ENCODE measurements at regions not wholly inside any gene's neighbourhood (a gene's known extent, or its start where the extent isn't known, plus 50 kb on each side); places are given as distances from the start of the nearest gene placed in this dataset.
A peak's percentile ranks its signal among the peaks of the same experiment; 100 is the strongest.
"Not testable (repeated sequence)": the region's sequence is repeated elsewhere in the genome, so short reads cannot be mapped to it uniquely, and the experiment has no call there.

DNA sequence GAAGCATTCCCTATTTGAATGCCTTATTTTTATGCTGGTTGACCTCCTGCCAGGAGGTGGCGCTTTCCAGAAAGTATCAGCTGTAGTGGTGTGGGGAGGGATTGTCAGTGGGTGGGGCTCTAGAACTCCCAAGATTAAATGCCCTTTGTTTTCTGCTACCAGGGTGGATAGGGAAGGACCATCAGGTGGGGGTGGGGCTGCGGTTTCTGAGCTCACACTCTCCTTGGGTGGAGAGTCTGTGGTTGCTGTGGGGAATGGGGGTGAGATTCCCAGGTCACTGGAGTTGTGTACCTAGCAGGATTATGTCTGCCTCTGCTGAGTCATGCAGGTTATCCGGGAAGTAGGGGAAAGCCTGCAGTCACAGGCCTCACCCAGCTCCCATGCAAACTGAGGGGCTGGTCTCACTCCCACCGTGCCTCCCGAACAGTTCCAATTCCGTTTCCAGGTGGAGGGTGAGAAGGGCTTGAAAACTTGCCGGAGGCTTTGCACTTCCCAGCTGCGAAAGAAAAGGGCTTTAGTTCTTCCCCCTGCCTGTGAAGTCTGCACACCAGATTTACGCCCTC lies 68.3 kb downstream of the ALG10B start:
- no peak for DNase-seq

- no peak for DNase-seq
Observed at GRCh38 chr12:38385486-38385885, 68.9 kb downstream of the ALG10B start.

GRCh38 chr12:38386205-38386985 lies 69.8 kb downstream of the ALG10B start:
- DNase-seq: no peak

- no peak for DNase-seq
Observed at GRCh38 chr12:38389614-38390013, 73.0 kb downstream of the ALG10B start.

DNA sequence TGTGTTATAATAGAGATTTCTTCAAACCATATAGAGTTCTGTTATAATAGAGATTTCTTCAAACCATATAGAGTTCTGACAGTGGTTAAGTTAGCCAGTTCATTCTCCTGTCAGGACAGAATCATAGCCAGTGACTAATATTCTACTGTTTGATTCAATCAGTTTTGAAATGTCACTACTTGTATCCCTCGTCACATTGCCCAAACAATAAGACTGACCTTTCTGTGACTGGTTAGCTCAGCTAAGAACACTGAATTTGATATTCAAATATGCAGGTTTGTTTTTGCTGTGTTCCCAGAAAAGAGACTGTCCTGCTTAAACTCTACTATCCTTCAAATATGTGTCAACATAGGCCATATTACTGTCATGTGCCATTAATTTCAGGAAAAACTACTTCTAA lies 74.4 kb downstream of the ALG10B start:
- DNase-seq: no peak

GRCh38 chr12:38392554-38393144 lies 76.1 kb downstream of the ALG10B start:
- DNase-seq: peak in 1 of 2 experiments; percentile 10

DNA sequence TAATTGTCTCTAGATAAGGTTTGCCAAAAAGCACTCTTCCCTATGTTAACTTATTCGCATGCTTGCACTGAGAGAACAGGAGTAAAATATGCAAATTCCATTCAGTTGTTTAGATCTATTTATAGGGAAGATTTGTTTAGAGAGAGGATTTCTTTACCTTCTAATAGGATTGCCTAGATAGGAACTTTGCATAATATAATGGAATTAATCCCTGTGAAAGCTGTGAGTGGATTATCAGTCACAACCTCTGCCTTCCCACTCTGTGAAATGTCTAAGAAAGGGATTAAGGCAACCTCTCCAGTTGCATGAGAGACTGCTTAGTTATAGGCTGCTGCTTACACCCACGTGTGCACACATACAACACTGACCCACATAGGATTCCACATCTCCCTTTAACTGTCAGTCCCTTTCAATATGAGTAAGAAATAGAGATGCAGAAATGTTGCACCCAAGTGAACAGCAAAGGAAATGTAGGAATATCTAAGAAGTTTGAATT lies 83.2 kb downstream of the ALG10B start:
- no peak for DNase-seq

- DNase-seq: no peak
Observed at GRCh38 chr12:38402811-38403210, 86.2 kb downstream of the ALG10B start.

- no peak for DNase-seq
Observed at GRCh38 chr12:38409511-38409910, 92.9 kb downstream of the ALG10B start.

DNA sequence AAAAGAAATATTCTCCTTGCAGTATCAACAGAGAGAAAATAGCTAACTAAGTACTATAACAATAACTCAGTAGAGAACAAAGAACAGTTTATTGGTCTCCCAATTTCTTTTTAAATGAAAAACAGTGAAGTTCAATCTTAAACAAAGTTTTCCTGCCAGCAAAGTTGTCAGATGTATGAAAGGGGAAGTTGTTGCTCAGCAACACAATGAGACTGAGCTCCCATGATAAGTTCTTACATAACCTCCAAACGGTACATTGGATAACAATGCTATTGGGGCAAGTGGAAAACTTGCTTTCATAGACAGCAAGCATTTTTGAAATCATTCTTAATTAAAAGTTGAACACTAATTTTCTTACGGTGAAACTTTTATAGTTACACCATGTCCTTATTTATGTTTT lies 94.9 kb downstream of the ALG10B start:
- DNase-seq: no peak

DNA sequence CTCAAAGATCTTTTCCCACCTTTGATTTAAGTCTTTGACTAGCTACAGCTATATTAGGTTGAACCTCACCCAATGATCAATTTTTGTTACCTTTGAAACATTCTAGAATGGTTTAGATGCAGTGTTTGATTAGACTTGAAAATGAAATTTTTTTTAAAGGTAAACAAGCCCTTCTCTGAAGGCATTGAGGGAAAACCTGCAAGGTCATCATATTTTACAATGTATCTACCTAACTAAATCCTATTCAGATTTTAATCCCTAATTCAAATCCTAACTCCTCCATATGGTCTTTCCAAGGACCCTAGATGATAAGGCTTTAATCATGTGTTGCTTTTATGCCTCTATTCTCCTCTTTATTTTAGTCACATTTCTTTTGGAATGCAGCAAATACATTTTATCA lies 95.4 kb downstream of the ALG10B start:
- DNase-seq: no peak

GRCh38 chr12:38417101-38417500 lies 100.5 kb downstream of the ALG10B start:
- no peak for DNase-seq

DNA sequence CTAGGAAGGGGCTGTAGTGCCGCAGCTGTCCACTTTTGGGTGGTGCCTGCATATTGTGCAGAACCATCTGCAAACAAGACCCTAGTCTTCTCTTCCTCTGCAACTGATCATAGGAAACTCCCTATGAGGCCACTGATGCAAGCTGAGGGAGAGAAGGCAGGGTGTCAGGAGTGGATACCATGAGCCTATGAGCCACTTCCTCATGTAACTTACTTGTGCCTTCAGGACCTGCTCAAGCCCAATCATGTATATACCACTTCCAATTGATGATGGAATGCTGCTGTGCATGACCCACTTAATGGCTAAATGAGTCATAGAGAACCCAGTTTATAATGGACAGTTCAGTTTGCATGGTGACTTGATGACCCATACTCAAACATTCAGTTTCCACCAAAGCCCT lies 107.9 kb downstream of the ALG10B start:
- no peak for DNase-seq

DNA sequence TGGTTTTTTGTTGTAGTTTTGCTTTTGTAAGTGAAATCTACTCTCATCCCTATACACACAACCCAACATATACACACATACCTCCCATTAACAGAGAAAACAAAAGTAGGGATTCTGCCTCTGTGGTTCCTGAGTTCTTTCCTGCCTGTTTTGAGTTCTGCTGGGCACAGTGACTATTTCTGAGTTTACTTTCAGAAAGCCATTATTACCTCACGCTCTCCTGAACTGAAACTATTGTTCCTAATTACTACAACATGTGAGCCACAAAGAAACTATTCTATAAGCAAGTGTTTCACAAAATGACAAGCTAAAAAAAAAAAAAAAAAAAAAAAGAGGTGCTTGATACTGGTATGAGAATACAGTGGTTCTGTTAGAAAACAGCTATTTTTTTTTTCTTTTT lies 110.9 kb downstream of the ALG10B start:
- no peak for DNase-seq

DNA sequence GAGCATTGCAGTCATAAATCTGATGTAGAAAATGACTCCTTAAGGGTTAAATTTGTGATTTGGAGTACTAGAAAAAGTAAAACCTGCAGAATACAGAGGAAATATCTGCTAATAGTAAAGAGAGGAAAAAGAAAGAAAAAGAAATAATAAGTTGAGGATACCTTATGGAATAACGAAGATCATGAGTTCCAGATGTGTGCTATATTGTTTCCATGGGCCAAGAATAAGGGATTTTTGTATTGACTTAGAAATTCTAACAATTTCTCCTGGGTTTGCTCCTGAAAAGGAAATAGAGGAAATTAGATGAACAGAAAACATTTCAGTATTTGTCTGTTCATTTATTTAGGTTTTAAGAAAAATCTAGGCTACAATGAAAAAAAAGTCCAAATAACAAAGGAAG lies 115.3 kb downstream of the ALG10B start:
- DNase-seq: no peak

GRCh38 chr12:38441871-38442281 lies 125.3 kb downstream of the ALG10B start:
- DNase-seq: not testable (repeated sequence)

DNA sequence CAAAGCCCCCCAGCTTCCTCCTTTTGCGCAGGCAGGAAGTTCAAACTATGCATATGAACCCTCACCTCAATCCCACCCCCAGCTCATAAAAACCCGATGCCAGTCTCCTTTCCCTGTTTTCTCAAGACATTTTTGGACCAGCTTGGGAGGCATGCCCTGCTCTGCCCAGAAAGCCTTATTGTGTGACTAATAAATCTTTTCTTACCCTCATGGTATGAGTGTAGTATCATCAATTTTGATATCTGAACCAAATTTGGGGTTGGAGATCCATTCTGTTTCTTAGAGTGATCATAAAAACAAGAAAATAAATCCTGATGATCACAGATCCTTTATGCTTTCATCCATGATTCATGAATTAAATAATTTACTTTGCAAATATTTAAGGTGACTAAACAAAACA lies 128.5 kb downstream of the ALG10B start:
- DNase-seq: no peak

DNA sequence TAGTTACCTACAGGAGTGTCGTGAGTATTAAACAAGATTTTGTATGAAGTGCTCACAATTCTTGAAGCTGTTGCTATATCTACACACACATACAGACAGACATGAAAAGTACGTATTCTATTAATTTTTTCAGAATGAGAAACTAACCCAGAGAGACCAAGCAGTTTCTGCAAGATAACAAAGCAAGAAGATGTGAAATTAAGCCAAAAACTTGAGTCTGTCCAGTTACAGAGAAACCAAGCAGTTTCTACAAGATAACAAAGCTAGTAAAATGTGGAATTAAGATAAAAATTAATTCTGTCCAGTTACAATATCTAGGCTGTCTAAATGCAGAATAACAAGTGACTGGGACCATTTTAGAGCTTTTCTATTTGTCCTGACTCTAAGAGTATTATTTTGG lies 132.4 kb downstream of the ALG10B start:
- no peak for DNase-seq

DNA sequence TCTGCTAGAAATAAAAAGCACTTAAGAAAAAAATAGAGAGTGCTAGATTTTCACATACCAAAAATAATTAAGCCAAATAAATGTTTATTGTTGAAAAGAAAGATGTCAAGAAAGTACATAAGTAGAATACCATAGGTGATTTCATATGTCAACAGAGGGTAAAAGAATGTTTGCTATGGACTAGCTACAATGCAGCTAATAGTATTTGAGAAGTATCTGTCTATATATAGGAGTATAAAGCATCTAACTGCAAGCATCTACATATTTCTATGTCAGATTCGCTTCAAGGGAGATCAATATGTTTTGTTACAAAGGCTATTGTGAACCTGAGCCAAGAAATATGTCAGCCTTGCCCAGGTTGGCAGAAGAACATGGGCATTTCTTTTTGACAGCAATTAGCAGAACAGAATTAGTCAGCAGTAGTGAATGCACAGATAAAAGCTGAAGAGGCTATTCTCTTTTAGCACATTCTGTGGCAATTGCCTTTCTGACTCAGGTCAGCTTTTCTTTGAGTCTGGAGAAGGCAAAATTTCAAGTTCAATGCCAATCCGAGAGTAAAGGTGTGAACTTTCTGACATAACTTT lies 140.1 kb downstream of the ALG10B start:
- no peak for DNase-seq

GRCh38 chr12:38465020-38465419 lies 148.4 kb downstream of the ALG10B start:
- no peak for DNase-seq

DNA sequence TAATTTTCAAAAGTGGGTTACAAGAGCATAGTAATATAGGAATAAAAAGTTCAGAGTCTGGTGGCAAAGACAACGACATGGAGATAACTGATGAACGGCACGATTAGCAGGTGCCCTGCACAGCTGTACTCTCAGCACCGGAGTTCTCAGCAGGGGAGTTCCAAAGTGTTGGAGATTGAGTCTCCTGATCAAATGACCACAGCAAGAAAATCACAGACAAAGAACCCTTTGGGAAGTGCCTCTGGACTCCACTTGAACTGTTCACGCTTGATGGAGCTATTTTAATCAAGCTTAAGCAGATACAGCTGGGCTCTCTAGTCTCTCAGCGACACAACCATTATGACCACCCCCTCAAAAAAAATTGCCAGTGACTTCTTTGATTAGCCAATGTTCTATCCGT lies 153.1 kb downstream of the ALG10B start:
- DNase-seq: no peak

- no peak for DNase-seq
Observed at GRCh38 chr12:38477340-38478090, 160.9 kb downstream of the ALG10B start.

DNA sequence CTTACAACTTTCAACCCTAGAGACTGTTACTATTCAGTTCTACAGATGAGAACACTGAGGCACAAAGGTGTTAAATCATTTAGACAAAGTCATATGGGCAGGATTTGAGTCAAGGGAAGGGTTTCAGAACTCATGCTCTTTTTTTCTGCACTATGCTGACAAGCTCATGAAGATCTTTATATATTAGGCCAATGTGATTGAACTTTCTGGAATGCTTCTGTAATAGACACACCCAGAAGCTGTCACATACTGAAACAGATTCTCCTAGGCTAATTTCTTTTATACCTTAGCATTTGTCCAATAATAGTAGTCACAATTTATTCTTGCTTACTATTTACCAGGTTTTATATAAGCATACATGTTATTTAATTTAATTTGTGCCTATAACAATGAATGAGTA lies 164.0 kb downstream of the ALG10B start:
- DNase-seq: no peak

Measured in SW 1271 (cell line).